Spleen (tissue), 3 donors: ENCODE measurements at regions not wholly inside any gene's neighbourhood (a gene's known extent, or its start where the extent isn't known, plus 50 kb on each side); places are given as distances from the start of the nearest gene placed in this dataset.

Experiments used
- POLR2A ChIP-seq, 3 donors: fragments of 450-650 bp; IDR thresholded peaks; one replicate each; pipeline ENCODE4 v1.5.1; 2017; ENCODE audit warnings: antibody characterized with exemption in 3 of 3, mild to moderate bottlenecking in 1 of 3
- POLR2AphosphoS5 ChIP-seq, 3 donors: sonication (generic); formaldehyde crosslinking; IDR thresholded peaks; one replicate each; pipeline ENCODE4 v1.5.1; 2017; ENCODE audit warnings: antibody characterized with exemption in 3 of 3

- TF ChIP-seq POLR2AphosphoS5 (IDR thresholded peaks at IDR 0.05) (no peak), POLR2A (IDR thresholded peaks at IDR 0.05) (no peak)
Measured at GRCh38 chr17:49911719-49912118, 57.3 kb upstream of the DLX4 start.
